NCI-H2196 (cell line): ENCODE measurements at regions not wholly inside any gene's neighbourhood (a gene's known extent, or its start where the extent isn't known, plus 50 kb on each side); places are given as distances from the start of the nearest gene placed in this dataset.
"Not testable (repeated sequence)": the region's sequence is repeated elsewhere in the genome, so short reads cannot be mapped to it uniquely, and the experiment has no call there.

Experiments
- DNase-seq: peaks from one replicate; lab custom pipeline; 2025; ENCODE audit not compliant: unreplicated experiment; lab: John Stamatoyannopoulos, UW

GRCh38 chr6:106728296-106728870, 99.0 kb downstream of the QRSL1 start:
- no peak for DNase-seq

GRCh38 chr6:106727480-106728149, 98.2 kb downstream of the QRSL1 start:
- no peak for DNase-seq

GRCh38 chr6:106724848-106725247, 95.5 kb downstream of the QRSL1 start:
- DNase-seq, result no peak

- no peak for DNase-seq
Measured at GRCh38 chr6:106724337-106724736, 95.0 kb downstream of the QRSL1 start.

- not testable (repeated sequence) for DNase-seq
Measured at GRCh38 chr6:106723419-106723818, 94.0 kb downstream of the QRSL1 start.

GRCh38 chr6:106721189-106721588, 91.8 kb downstream of the QRSL1 start:
- not testable (repeated sequence) for DNase-seq
